ENCODE measurements at regions not wholly inside any gene's neighbourhood (a gene's known extent, or its start where the extent isn't known, plus 50 kb on each side); places are given as distances from the start of the nearest gene placed in this dataset.

DNA sequence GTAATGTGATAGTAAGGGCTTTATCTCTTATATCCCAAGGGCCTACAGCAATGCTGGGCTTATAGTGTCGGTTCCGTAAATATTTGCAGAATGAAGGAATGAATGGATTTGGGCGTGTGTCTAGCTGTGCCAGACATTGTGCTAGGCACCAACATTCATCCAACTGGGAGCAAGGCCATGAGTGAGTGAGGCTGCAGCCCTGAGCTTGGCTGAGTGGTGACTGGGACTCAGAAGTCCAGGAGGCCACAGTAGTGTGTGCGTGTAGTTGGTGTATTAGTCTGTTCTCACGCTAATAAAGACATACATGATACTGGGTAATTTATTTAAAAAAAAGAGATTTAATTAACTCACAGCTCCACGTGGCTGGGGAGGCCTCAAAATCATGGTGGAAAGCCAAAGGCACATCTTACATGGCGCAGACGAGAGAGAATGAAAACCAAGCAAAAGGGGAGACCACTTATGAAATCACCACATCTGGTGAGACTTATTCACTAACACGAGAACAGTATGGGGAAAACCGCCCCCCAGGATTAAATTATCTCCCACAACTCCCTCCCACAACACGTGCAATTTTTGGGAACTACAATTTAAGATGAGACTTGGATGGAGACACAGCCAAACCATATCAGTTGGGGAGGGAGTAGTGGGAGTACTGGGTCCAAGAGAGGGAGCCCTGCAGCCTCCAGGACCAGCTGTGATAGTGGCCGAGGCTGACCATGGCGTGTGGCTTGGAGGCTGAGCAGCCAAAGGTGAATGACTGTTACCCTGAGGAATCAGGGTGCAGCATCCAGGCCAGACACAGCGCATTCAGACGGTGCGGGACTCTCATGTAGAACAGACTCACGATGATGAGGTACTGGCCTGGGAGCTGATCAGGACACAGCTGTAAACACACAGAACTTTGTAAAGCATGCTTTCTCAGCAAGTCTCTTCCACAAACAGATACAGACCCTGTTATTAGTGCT is 104.6 kb downstream of the TEX26 start:
- Histone ChIP-seq H3K4me3 (ENCODE audit: low read length) (no peak overlapping the region), H3K4me1 (ENCODE audit: control insufficient read depth, low read length) (peaks cover 28% of the 10 kb centered on the region), H3K36me3 (ENCODE audit: control insufficient read depth, low read length) (no peaks in the 10 kb centered on the region), H3K4me2 (ENCODE audit: low read length) (no peak overlapping the region), H3K79me2 (ENCODE audit: control insufficient read depth, low read length) (no peaks in the 10 kb centered on the region), H3K27ac (ENCODE audit: low read depth, low read length) (no peak overlapping the region), H3F3A (ENCODE audit: control insufficient read depth, insufficient read depth) (0 out of 2 replicates have a peak, but pooled peaks cover 4% of the 10 kb centered on the region), H3K9me3 (ENCODE audit: control insufficient read depth, insufficient read depth, low read length) (peaks cover 3% of the 10 kb centered on the region), H3K9me2 (replicated peaks; ENCODE audit: control insufficient read depth, low read length) (no peaks in the 10 kb centered on the region), H3K27me3 (ENCODE audit: control insufficient read depth, low read length) (peaks cover 41% of the 10 kb centered on the region), H4K20me1 (ENCODE audit: control insufficient read depth, insufficient read depth, low read depth, low read length) (no peaks in the 10 kb centered on the region)
- no peak for TF ChIP-seq EZH2phosphoT487 (IDR thresholded peaks at IDR 0.05; ENCODE audit: borderline replicate concordance, low read length)
- TF ChIP-seq, protein P1, sequence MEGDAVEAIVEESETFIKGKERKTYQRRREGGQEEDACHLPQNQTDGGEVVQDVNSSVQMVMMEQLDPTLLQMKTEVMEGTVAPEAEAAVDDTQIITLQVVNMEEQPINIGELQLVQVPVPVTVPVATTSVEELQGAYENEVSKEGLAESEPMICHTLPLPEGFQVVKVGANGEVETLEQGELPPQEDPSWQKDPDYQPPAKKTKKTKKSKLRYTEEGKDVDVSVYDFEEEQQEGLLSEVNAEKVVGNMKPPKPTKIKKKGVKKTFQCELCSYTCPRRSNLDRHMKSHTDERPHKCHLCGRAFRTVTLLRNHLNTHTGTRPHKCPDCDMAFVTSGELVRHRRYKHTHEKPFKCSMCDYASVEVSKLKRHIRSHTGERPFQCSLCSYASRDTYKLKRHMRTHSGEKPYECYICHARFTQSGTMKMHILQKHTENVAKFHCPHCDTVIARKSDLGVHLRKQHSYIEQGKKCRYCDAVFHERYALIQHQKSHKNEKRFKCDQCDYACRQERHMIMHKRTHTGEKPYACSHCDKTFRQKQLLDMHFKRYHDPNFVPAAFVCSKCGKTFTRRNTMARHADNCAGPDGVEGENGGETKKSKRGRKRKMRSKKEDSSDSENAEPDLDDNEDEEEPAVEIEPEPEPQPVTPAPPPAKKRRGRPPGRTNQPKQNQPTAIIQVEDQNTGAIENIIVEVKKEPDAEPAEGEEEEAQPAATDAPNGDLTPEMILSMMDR (IDR thresholded peaks at IDR 0.05; ENCODE audit: low read depth, low read length, poor library complexity, severe bottlenecking) = no peak

DNA sequence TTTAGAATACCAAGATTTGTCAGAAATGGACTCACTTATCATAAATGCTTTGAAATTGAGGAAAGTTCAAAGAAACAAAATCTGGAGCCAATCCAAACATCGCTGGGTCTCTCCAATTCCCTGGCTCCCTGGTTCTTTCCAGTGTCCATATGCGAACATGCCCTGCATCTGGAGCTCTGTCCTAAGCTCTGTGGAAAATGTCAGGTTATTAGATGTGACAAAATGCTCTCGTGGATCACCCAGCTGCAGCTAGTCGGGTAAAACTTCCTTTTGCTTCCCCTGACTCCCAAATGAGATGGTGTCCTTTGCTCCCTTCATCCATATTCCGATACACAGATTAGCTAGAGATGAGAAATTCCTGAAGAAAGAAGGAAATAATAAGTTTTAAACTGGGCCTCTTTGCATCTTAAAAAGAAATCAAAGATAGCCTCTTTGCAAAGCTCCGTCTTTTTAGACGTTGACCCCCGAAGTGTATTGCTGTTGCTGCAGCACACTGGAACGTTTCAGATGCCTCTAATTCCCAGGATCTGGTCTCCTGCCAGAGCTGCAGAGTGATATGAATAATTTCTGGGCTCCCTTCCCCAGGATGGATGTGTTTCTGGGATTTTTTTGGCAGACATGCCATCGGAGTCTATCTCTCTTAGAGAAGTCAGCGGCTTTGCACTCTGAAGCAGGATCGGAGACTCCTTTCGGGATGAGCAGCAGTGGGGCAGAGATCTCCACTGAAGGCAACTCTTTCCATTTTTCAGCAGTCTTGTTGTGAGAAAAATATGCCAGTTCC is 102.9 kb downstream of the TEX26 start:
- Histone ChIP-seq H3K79me2 (ENCODE audit: control insufficient read depth, low read length) (no peaks in the 10 kb centered on the region), H3K9me2 (replicated peaks; ENCODE audit: control insufficient read depth, low read length) (no peaks in the 10 kb centered on the region), H3K27ac (ENCODE audit: low read depth, low read length) (no peak overlapping the region), H3K27me3 (ENCODE audit: control insufficient read depth, low read length) (peaks cover 43% of the 10 kb centered on the region), H3K4me2 (ENCODE audit: low read length) (no peak overlapping the region), H3K9me3 (ENCODE audit: control insufficient read depth, insufficient read depth, low read length) (peaks cover 3% of the 10 kb centered on the region), H3K4me3 (ENCODE audit: low read length) (no peak overlapping the region), H3K4me1 (ENCODE audit: control insufficient read depth, low read length) (peaks cover 27% of the 10 kb centered on the region), H3F3A (ENCODE audit: control insufficient read depth, insufficient read depth) (0 out of 2 replicates have a peak, but pooled peaks cover 3% of the 10 kb centered on the region), H4K20me1 (ENCODE audit: control insufficient read depth, insufficient read depth, low read depth, low read length) (no peaks in the 10 kb centered on the region), H3K36me3 (ENCODE audit: control insufficient read depth, low read length) (no peaks in the 10 kb centered on the region)
- TF ChIP-seq, protein P1 (IDR thresholded peaks at IDR 0.05; ENCODE audit: low read depth, low read length, poor library complexity, severe bottlenecking) = no peak
- no peak for TF ChIP-seq EZH2phosphoT487 (IDR thresholded peaks at IDR 0.05; ENCODE audit: borderline replicate concordance, low read length)

DNA sequence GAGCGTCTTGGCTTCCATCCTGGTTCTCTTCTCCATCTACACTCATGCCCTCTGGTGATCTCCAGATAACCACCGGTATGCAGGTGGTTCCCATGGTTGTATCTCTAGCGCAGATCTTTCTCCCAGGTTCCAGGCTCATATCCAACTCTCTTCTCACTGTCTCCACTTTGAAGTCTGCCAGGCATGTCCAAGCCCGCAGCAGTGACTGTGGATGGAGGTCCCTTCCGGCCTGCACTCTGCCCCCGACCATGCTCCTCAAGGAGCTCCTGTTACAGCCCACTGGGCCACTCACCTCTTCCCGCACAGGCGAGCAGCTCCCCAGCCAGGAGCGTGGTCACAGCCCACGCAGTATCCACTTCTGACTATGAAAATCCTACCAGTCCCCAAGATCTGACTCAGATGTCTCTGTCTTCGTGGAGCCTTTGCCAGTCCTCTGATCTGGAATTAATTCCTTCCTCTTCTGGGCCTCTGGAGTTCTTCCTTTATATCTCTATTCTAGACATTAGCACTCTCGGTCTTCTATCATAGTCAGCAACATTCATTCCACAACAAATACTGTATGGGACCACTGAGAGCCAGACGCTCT is 100.2 kb downstream of the TEX26 start:
- H3K27me3 ChIP-seq (ENCODE audit: control insufficient read depth, low read length) = peaks cover 35% of the 10 kb centered on the region
- no peaks in the 10 kb centered on the region for H4K20me1 ChIP-seq (ENCODE audit: control insufficient read depth, insufficient read depth, low read depth, low read length)
- no peak overlapping the region for H3K4me3 ChIP-seq (ENCODE audit: low read length)
- no peaks in the 10 kb centered on the region for H3K9me2 ChIP-seq (replicated peaks; ENCODE audit: control insufficient read depth, low read length)
- H3K79me2 ChIP-seq (ENCODE audit: control insufficient read depth, low read length) = no peaks in the 10 kb centered on the region
- no peaks in the 10 kb centered on the region for H3K36me3 ChIP-seq (ENCODE audit: control insufficient read depth, low read length)
- H3K9me3 ChIP-seq (ENCODE audit: control insufficient read depth, insufficient read depth, low read length) = no peaks in the 10 kb centered on the region
- H3K4me1 ChIP-seq (ENCODE audit: control insufficient read depth, low read length) = no peaks in the 10 kb centered on the region
- TF ChIP-seq, protein P1 (IDR thresholded peaks at IDR 0.05; ENCODE audit: low read depth, low read length, poor library complexity, severe bottlenecking) = no peak
- TF ChIP-seq EZH2phosphoT487 (IDR thresholded peaks at IDR 0.05; ENCODE audit: borderline replicate concordance, low read length) = no peak
- no peak overlapping the region for H3K4me2 ChIP-seq (ENCODE audit: low read length)
- H3K27ac ChIP-seq (ENCODE audit: low read depth, low read length) = no peak overlapping the region
- no peaks in the 10 kb centered on the region for H3F3A ChIP-seq (ENCODE audit: control insufficient read depth, insufficient read depth)

Data from DOHH2 (cell line).